ENCODE measurements at regions not wholly inside any gene's neighbourhood (a gene's known extent, or its start where the extent isn't known, plus 50 kb on each side); places are given as distances from the start of the nearest gene placed in this dataset.
"Not testable (repeated sequence)": the region's sequence is repeated elsewhere in the genome, so short reads cannot be mapped to it uniquely, and the experiment has no call there.

GRCh38 chrX:34270434-34270833, 138.3 kb upstream of the FAM47A start:
- no peak for DNase-seq (ENCODE audit: low spot score)

DNA sequence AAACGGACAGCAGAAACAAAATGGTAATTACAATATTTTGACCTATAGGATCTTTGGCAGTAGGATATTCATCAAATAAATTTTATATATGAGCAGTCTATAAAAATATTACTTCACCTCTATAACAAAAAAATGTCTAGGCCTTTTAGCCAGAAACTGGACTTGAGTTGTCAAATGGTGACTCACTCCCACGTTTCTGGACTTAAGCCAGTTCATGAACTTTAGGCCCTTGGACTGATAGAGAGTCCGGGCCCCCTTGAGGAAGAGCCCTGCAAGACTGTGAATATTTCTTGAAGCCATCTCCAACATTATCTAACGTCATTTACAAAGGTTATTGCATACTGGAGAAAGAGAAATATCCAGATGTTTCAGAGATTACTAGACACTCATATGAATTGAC, 106.8 kb upstream of the FAM47A start:
- DNase-seq (ENCODE audit: low spot score): no peak

GRCh38 chrX:34230156-34230555, 98.0 kb upstream of the FAM47A start:
- not testable (repeated sequence) for DNase-seq (ENCODE audit: low spot score)

GRCh38 chrX:34227804-34228203, 95.7 kb upstream of the FAM47A start:
- DNase-seq (ENCODE audit: low spot score): no peak

DNA sequence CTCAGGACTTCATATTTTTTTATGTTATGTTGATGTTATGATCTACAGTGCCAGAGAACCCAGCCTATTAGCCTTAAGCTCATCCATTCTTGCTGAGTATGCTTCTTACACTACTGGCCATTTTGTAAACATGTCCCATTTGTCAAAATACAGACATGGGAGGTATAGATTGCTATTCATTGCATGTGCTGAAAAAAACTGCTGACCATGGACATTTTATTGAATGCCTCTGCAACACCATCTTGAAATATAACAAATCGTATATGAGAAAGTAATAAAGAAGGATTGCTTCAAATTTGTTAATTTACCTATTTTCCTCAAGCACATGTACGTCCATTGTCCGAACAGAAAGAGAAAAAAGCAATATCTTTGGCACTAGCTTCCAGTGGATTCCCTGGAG, 91.5 kb upstream of the FAM47A start:
- DNase-seq (ENCODE audit: low spot score): no peak

- no peak for DNase-seq (ENCODE audit: low spot score)
Measured at GRCh38 chrX:34218063-34218462, 85.9 kb upstream of the FAM47A start.

GRCh38 chrX:34197946-34198345, 65.8 kb upstream of the FAM47A start:
- DNase-seq (ENCODE audit: low spot score): no peak

All from kidney capillary endothelial cell (primary cell).